ENCODE measurements at regions not wholly inside any gene's neighbourhood (a gene's known extent, or its start where the extent isn't known, plus 50 kb on each side); places are given as distances from the start of the nearest gene placed in this dataset.

DNA sequence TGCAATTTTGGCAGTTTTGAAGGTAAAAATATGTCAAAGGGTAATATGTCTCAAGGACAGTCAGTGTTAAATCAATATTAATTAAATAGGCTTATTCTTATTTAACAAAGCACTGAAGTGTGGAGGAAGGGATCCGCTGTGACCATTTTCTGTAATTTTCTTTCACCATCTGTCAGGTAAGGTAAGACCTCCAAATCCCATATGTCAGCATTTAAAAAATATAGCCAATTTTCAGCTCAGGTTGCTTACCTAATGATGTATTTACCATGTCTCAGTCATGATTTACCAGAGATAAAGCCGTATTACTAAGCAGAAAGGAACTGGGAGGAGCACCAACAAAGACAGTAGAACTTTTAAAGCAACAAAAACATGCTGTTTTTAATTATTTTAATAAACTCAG lies 683.9 kb downstream of the CCSER2 start:
- Histone ChIP-seq H3K27me3 (no peaks in the 10 kb centered on the region), H3K36me3 (no peaks in the 10 kb centered on the region), H3K4me1 (no peaks in the 10 kb centered on the region), H3K4me3 (no peak overlapping the region), H3K9me3 (no peaks in the 10 kb centered on the region), H3K27ac (no peak overlapping the region)
- DNase-seq = no peak
- intact Hi-C loops (cut with DNase I) = no loop called here
- 76 to 77% methylated on average over 2 of the region's 2 CpGs for WGBS, 2 donors
- no peak for ATAC-seq
- no peak for TF ChIP-seq CTCF (IDR thresholded peaks at IDR 0.05)

GRCh38 chr10:85026878-85027467 lies 698.6 kb downstream of the CCSER2 start:
- ATAC-seq = no peak
- TF ChIP-seq CTCF (IDR thresholded peaks at IDR 0.05) = no peak
- no peaks in the 10 kb centered on the region for H3K36me3 ChIP-seq
- no peak overlapping the region for H3K4me3 ChIP-seq
- peaks cover 0 to 20% (median 0%) of the 10 kb centered on the region in 11 donors for H3K9me3 ChIP-seq
- intact Hi-C loops (cut with DNase I) = no loop called here
- no peaks in the 10 kb centered on the region for H3K27me3 ChIP-seq
- H3K4me1 ChIP-seq = no peaks in the 10 kb centered on the region
- no peak overlapping the region for H3K27ac ChIP-seq
- no peak for DNase-seq

- no peak overlapping the region for H3K4me3 ChIP-seq
- WGBS, 2 donors = 68 to 72% methylated on average over 1 of the region's 1 CpG
- H3K27ac ChIP-seq = no peak overlapping the region
- ATAC-seq (no peak), DNase-seq (no peak)
- no peaks in the 10 kb centered on the region for H3K4me1 ChIP-seq
- intact Hi-C loops (cut with DNase I) = no loop called here
- no peak for TF ChIP-seq CTCF (IDR thresholded peaks at IDR 0.05)
- H3K36me3 ChIP-seq = no peaks in the 10 kb centered on the region
- H3K27me3 ChIP-seq = no peaks in the 10 kb centered on the region
- H3K9me3 ChIP-seq = peaks cover 0 to 28% (median 0%) of the 10 kb centered on the region in 11 donors
Measured at GRCh38 chr10:85032981-85033380, 704.6 kb downstream of the CCSER2 start.

- ATAC-seq (no peak), DNase-seq (no peak)
- H3K27me3 ChIP-seq = no peaks in the 10 kb centered on the region
- H3K4me1 ChIP-seq = no peaks in the 10 kb centered on the region
- H3K9me3 ChIP-seq = peaks cover 0 to 36% (median 5%) of the 10 kb centered on the region in 11 donors
- H3K4me3 ChIP-seq = no peak overlapping the region
- TF ChIP-seq CTCF (IDR thresholded peaks at IDR 0.05) = no peak
- intact Hi-C loops (cut with DNase I) = no loop called here
- H3K36me3 ChIP-seq = no peaks in the 10 kb centered on the region
- 87 to 92% methylated on average over 3 of the region's 3 CpGs for WGBS, 2 donors
- H3K27ac ChIP-seq = no peak overlapping the region
Measured at GRCh38 chr10:85036661-85037060, 708.3 kb downstream of the CCSER2 start.
